GM23338 (cell line): ENCODE measurements at regions not wholly inside any gene's neighbourhood (a gene's known extent, or its start where the extent isn't known, plus 50 kb on each side); places are given as distances from the start of the nearest gene placed in this dataset.

Experiments used
- ATAC-seq: fragments of 200-7000 bp; cut with Tn5 transposase; 3 replicates; pipeline ENCODE4 v1.9.1; 2020
- DNase-seq: peaks from one replicate; pipeline ENCODE4 v3.0.0-alpha.2; 2015; ENCODE audit warnings: low spot score
- H2AFZ ChIP-seq: fragments of 200-600 bp; sonication (generic); 2 replicates; pipeline ENCODE4 v1.8.0; 2016; ENCODE audit warnings: antibody characterized with exemption, mild to moderate bottlenecking, moderate library complexity
- H3F3A ChIP-seq: fragments of 200-600 bp; sonication (generic); replicated peaks from 2 replicates; pipeline ENCODE4 v1.8.0; 2017; ENCODE audit warnings: antibody characterized with exemption, mixed run types, low read depth
- H3K27ac ChIP-seq: fragments of 200-600 bp; sonication (generic); 2 replicates; pipeline ENCODE4 v1.6.1; 2016; ENCODE audit warnings: low read depth
- H3K27me3 ChIP-seq: fragments of 200-600 bp; sonication (generic); 2 replicates; pipeline ENCODE4 v1.8.0; 2016; ENCODE audit warnings: mild to moderate bottlenecking, mixed run types, moderate library complexity; ENCODE audit not compliant: insufficient read depth
- H3K36me3 ChIP-seq: fragments of 200-600 bp; sonication (generic); 2 replicates; pipeline ENCODE4 v1.8.0; 2016; ENCODE audit warnings: mild to moderate bottlenecking; ENCODE audit not compliant: insufficient read depth
- H3K4me1 ChIP-seq: fragments of 200-600 bp; sonication (generic); 2 replicates; pipeline ENCODE4 v1.8.0; 2016; ENCODE audit warnings: mild to moderate bottlenecking, moderate library complexity; ENCODE audit not compliant: insufficient read depth
- H3K4me2 ChIP-seq: fragments of 200-600 bp; sonication (generic); 2 replicates; pipeline ENCODE4 v1.7.1; 2017; ENCODE audit warnings: mixed run types
- H3K4me3 ChIP-seq: fragments of 200-600 bp; sonication (generic); 2 replicates; pipeline ENCODE4 v1.6.1; 2016; ENCODE audit warnings: mixed run types
- H3K79me2 ChIP-seq: fragments of 200-600 bp; sonication (generic); replicated peaks from 2 replicates; pipeline ENCODE4 v1.8.0; 2017; ENCODE audit warnings: mild to moderate bottlenecking; ENCODE audit not compliant: insufficient read depth
- H3K9me2 ChIP-seq: fragments of 200-600 bp; sonication (generic); 2 replicates; pipeline ENCODE4 v1.8.0; 2017; ENCODE audit not compliant: insufficient read depth
- H4K20me1 ChIP-seq: fragments of 200-600 bp; sonication (generic); replicated peaks from 2 replicates; pipeline ENCODE4 v1.8.0; 2017; ENCODE audit warnings: mild to moderate bottlenecking; ENCODE audit not compliant: insufficient read depth
- H3K27ac Mint-ChIP-seq: 2 replicates; pipeline ENCODE4 v1.8.0; 2020; ENCODE audit warnings: inconsistent platforms, mild to moderate bottlenecking, moderate library complexity, mixed read lengths
- H3K27me3 Mint-ChIP-seq: 3 replicates; pipeline ENCODE4 v1.8.0; 2022; ENCODE audit warnings: low read depth, mild to moderate bottlenecking, moderate library complexity, mixed read lengths, inconsistent platforms; ENCODE audit not compliant: insufficient read depth, poor library complexity
- H3K36me3 Mint-ChIP-seq: 3 replicates; pipeline ENCODE4 v1.8.0; 2021; ENCODE audit warnings: low read depth, mild to moderate bottlenecking, inconsistent platforms, moderate library complexity, mixed read lengths
- H3K4me1 Mint-ChIP-seq: 3 replicates; pipeline ENCODE4 v1.8.0; 2020; ENCODE audit warnings: mild to moderate bottlenecking, inconsistent platforms, mixed read lengths
- H3K4me3 Mint-ChIP-seq: 3 replicates; pipeline ENCODE4 v1.8.0; 2021; ENCODE audit warnings: moderate library complexity, mild to moderate bottlenecking, inconsistent platforms, mixed read lengths
- H3K9me3 Mint-ChIP-seq: 3 replicates; pipeline ENCODE4 v1.8.0; 2020; ENCODE audit warnings: moderate library complexity, mild to moderate bottlenecking, inconsistent platforms, mixed read lengths
- CREB1 ChIP-seq: fragments of 250-450 bp; sonication (Bioruptor Pico); IDR thresholded peaks from 2 replicates; pipeline ENCODE4 v1.5.0; 2020; ENCODE audit warnings: low read depth, mild to moderate bottlenecking, moderate library complexity
- ETS1 ChIP-seq: IDR thresholded peaks from 2 replicates; pipeline ENCODE4 v1.6.1; 2016; ENCODE audit warnings: antibody characterized with exemption
- EZH2 ChIP-seq: fragments of 200-600 bp; sonication (generic); IDR thresholded peaks from one replicate; pipeline ENCODE4 v1.8.0; 2017; ENCODE audit warnings: antibody characterized with exemption, mild to moderate bottlenecking, low read depth; ENCODE audit not compliant: unreplicated experiment
- EZH2phosphoT487 ChIP-seq: fragments of 200-600 bp; sonication (generic); IDR thresholded peaks from one replicate; pipeline ENCODE4 v1.8.1; 2018; ENCODE audit warnings: antibody characterized with exemption; ENCODE audit not compliant: unreplicated experiment
- JUNB ChIP-seq: IDR thresholded peaks from one replicate; pipeline ENCODE4 v1.6.1; 2016; ENCODE audit warnings: antibody characterized with exemption; ENCODE audit not compliant: unreplicated experiment
- NANOG ChIP-seq: IDR thresholded peaks from 2 replicates; pipeline ENCODE4 v1.6.1; 2016; ENCODE audit warnings: antibody characterized with exemption, borderline replicate concordance
- POLR2AphosphoS5 ChIP-seq: IDR thresholded peaks from 2 replicates; pipeline ENCODE4 v1.6.1; 2016; ENCODE audit warnings: antibody characterized with exemption, low read depth
- REST ChIP-seq: IDR thresholded peaks from one replicate; pipeline ENCODE4 v1.6.1; 2018; ENCODE audit warnings: antibody characterized with exemption; ENCODE audit not compliant: unreplicated experiment
- STAT1 ChIP-seq: IDR thresholded peaks from one replicate; pipeline ENCODE4 v1.6.1; 2016; ENCODE audit warnings: antibody characterized with exemption; ENCODE audit not compliant: unreplicated experiment
- ZNF114 ChIP-seq: fragments of 250-450 bp; sonication (Bioruptor Pico); IDR thresholded peaks from 2 replicates; pipeline ENCODE4 v1.5.0; 2020; ENCODE audit warnings: mild to moderate bottlenecking, moderate library complexity
- ZNF331 ChIP-seq: fragments of 250-450 bp; sonication (Bioruptor Pico); IDR thresholded peaks from 2 replicates; pipeline ENCODE4 v1.5.0; 2020; ENCODE audit warnings: low read depth, mild to moderate bottlenecking, moderate library complexity
- ZNF462 ChIP-seq: fragments of 250-450 bp; sonication (Bioruptor Pico); IDR thresholded peaks from 2 replicates; pipeline ENCODE4 v1.5.0; 2020; ENCODE audit warnings: mild to moderate bottlenecking, moderate library complexity
- TF ChIP-seq, protein P1 (sequence below), 2 experiments: fragments of 200-600 bp in 1 of 2; sonication (generic) in 1 of 2; conservative IDR thresholded peaks; 2 replicates each; pipeline versions ENCODE4 v1.5.1 to v1.6.1; 2016 to 2017; ENCODE audit warnings: antibody characterized with exemption in 2 of 2, low read depth in 2 of 2, mild to moderate bottlenecking in 2 of 2, moderate library complexity in 1 of 2

GRCh38 chrX:140917354-140918115 is 84.9 kb upstream of the SPANXB1 start:
- Histone ChIP-seq H3K27ac (no peak overlapping the region), H3K36me3 (no peaks in the 10 kb centered on the region), H3K4me1 (no peaks in the 10 kb centered on the region), H3K9me2 (no peaks in the 10 kb centered on the region), H3F3A (no peaks in the 10 kb centered on the region), H3K4me2 (no peak overlapping the region), H2AFZ (no peak overlapping the region), H4K20me1 (no peaks in the 10 kb centered on the region), H3K27me3 (no peaks in the 10 kb centered on the region), H3K79me2 (no peaks in the 10 kb centered on the region), H3K4me3 (no peak overlapping the region)
- ATAC-seq: no peak
- no peak for DNase-seq
- Mint-ChIP-seq H3K4me3 (no peak overlapping the region), H3K27me3 (no peaks in the 10 kb centered on the region), H3K36me3 (no peaks in the 10 kb centered on the region), H3K9me3 (no peaks in the 10 kb centered on the region), H3K4me1 (peaks cover 6% of the 10 kb centered on the region; the same call in 1 of the 3 replicates), H3K27ac (no peak overlapping the region)
- no peak for TF ChIP-seq EZH2
- TF ChIP-seq REST: no peak
- TF ChIP-seq ZNF331 (CRISPR knock-in tag): no peak
- no peak for TF ChIP-seq CREB1 (CRISPR knock-in tag)
- no peak for TF ChIP-seq JUNB
- TF ChIP-seq POLR2AphosphoS5: no peak
- no peak for TF ChIP-seq ZNF114 (CRISPR knock-in tag)
- TF ChIP-seq EZH2phosphoT487: no peak
- no peak for TF ChIP-seq ETS1
- no peak for TF ChIP-seq STAT1
- no peak for TF ChIP-seq ZNF462
- TF ChIP-seq, protein P1, sequence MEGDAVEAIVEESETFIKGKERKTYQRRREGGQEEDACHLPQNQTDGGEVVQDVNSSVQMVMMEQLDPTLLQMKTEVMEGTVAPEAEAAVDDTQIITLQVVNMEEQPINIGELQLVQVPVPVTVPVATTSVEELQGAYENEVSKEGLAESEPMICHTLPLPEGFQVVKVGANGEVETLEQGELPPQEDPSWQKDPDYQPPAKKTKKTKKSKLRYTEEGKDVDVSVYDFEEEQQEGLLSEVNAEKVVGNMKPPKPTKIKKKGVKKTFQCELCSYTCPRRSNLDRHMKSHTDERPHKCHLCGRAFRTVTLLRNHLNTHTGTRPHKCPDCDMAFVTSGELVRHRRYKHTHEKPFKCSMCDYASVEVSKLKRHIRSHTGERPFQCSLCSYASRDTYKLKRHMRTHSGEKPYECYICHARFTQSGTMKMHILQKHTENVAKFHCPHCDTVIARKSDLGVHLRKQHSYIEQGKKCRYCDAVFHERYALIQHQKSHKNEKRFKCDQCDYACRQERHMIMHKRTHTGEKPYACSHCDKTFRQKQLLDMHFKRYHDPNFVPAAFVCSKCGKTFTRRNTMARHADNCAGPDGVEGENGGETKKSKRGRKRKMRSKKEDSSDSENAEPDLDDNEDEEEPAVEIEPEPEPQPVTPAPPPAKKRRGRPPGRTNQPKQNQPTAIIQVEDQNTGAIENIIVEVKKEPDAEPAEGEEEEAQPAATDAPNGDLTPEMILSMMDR (conservative IDR thresholded peaks at IDR 0.05; ENCODE audit: low read depth in 2 of 2): no peak
- TF ChIP-seq NANOG: no peak
